ENCODE measurements at regions not wholly inside any gene's neighbourhood (a gene's known extent, or its start where the extent isn't known, plus 50 kb on each side); places are given as distances from the start of the nearest gene placed in this dataset.
"Not testable (repeated sequence)": the region's sequence is repeated elsewhere in the genome, so short reads cannot be mapped to it uniquely, and the experiment has no call there.

- DNase-seq (ENCODE audit: low read depth in 4 of 4, low spot score in 2 of 4), result no peak
Measured at GRCh38 chr2:234375176-234375880, 121.6 kb downstream of the ARL4C start.

GRCh38 chr2:234374736-234375135, 122.1 kb downstream of the ARL4C start:
- no peak for DNase-seq (ENCODE audit: low read depth in 4 of 4, low spot score in 2 of 4)

GRCh38 chr2:234374150-234374508, 122.8 kb downstream of the ARL4C start:
- DNase-seq (ENCODE audit: low read depth in 4 of 4, low spot score in 2 of 4), result no peak

DNA sequence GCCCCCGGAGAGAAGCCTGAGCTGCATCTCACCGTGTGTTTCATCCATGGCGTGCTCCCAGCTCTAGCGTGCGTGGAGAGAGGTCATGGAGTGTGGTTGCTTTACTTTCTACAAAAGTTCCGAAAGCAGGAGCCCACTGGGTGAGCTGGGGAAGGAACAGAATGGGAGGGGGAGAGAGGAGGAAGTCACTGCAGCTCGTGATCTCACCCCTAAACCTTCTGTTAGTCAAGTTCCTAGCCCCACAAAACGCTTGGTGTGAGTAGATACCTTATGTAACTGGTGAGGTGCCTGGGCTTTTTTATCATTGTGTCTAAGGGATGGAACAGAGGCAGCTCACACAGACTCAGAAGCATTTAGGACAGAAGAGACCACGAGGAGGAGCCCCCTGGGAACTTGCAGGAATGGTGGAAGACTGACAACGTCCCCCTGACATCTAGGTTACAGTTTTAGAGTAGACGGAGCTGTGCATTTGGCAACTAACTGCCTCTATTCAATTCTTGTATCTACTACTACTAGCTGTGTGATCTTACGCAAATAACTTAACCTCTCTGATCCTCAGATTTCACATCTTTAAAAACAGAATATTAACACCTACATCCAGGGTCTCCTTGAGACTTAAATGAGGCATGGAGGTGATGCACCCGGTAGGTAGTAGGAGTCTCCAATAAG, 123.3 kb downstream of the ARL4C start:
- no peak for DNase-seq (ENCODE audit: low read depth in 4 of 4, low spot score in 2 of 4)

- no peak for DNase-seq (ENCODE audit: low read depth in 4 of 4, low spot score in 2 of 4)
Measured at GRCh38 chr2:234373060-234373459, 123.8 kb downstream of the ARL4C start.

DNA sequence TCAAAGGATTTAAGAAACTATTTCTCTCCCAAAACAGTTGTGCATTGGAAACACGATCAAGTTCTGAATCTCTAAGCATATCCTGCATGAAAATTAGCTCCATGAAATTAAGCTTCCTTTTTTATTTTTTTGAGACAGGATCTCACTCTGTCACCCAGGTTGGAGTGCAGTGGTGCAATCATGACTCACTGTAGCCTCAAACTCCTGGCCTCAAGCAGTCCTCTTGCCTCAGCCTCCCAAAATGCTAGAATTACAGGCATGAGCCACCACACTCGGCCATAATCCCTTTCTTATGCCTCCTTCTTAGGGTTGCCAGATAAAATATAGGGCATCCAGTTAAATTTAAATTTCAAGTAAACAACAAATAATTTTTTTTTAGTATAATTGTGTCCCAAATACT, 124.4 kb downstream of the ARL4C start:
- DNase-seq (ENCODE audit: low read depth in 4 of 4, low spot score in 2 of 4), result no peak

GRCh38 chr2:234368861-234369261, 128.0 kb downstream of the ARL4C start:
- no peak for DNase-seq (ENCODE audit: low read depth in 4 of 4, low spot score in 2 of 4)

GRCh38 chr2:234366891-234367290, 130.0 kb downstream of the ARL4C start:
- DNase-seq (ENCODE audit: low read depth in 4 of 4, low spot score in 2 of 4), result no peak

- no peak for DNase-seq (ENCODE audit: low read depth in 4 of 4, low spot score in 2 of 4)
Measured at GRCh38 chr2:234364661-234365060, 132.2 kb downstream of the ARL4C start.

GRCh38 chr2:234363647-234364294, 133.1 kb downstream of the ARL4C start:
- DNase-seq (ENCODE audit: low read depth in 4 of 4, low spot score in 2 of 4), result no peak

DNA sequence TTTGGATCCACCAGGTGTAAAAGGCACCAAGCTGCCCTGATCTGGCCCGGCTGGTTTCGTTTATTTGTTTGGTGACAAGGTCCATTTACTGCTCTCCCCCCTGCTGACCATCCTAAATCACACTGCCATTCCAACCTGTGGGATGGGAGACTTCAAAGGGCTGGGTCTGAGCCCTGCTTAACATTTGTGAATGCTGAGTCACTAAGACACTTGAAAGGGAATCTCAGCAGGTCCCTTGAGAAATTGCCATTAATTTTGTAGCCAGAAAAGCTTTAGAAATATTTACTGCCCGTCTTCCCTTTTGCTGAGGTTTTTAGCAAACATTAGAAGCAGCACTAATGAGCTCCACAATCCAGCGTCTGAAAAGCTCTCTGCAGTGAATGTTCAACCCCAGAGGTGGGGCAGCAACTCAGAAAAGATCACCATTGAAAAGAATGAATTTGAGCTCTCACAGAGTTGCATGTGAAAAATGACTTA, 133.8 kb downstream of the ARL4C start:
- DNase-seq (ENCODE audit: low read depth in 4 of 4, low spot score in 2 of 4), result peak in 3 of 4 donors; percentile 46 to 73 (median 56)

DNA sequence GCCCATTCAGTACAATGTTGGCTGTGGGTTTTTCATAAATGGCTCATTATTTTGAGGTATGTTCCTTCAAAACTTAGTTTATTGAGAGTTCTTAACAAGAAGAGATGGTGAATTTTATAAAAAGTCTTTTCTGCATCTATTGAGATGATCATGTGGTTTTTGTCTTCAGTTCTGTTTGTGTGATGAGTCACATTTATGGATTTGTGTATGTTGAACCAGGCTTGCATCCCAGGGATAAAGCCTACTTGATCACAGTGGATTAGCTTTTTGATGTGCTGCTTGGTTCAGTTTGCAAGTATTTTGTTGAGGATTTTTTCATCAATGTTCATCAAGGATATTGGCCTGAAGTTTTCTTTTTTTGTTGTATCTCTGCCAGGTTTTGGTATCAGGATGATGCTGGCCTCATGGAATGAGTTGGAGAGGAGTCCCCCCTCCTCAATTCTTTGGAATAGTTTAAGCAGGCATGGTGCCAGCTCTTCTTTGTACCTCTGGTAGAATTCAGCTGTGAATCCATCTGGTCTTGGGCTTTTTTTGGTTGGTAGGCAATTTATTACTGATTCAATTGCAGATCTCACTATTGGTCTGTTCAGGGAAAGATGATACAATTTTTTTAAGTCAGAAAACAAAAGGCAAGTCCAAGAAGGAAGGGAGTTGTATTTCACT, 136.4 kb downstream of the ARL4C start:
- DNase-seq (ENCODE audit: low read depth in 4 of 4, low spot score in 2 of 4), result not testable (repeated sequence)

- no peak for DNase-seq (ENCODE audit: low read depth in 4 of 4, low spot score in 2 of 4)
Measured at GRCh38 chr2:234357666-234358065, 139.2 kb downstream of the ARL4C start.

GRCh38 chr2:234355808-234356365, 141.0 kb downstream of the ARL4C start:
- DNase-seq (ENCODE audit: low read depth in 4 of 4, low spot score in 2 of 4), result no peak

GRCh38 chr2:234355021-234355720, 141.7 kb downstream of the ARL4C start:
- DNase-seq (ENCODE audit: low read depth in 4 of 4, low spot score in 2 of 4), result no peak

DNA sequence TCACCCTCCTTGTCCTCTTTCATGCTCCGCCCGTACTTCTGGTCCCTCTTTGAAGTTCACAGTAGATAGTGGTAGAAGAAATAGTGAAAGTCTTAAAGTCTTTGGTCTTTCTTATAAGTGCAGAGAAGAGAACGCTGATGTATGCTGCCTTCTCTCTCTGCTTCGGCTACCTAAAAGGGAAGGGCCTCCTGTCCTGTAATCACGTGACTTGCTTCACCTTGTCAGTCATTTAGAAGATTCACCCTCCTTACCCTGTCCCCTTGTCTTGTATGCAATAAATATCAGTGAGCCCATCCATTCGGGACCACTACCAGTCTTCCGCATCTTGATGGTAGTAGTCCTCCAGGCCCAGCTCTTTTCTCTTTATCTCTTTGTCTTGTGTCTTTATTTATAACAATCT, 144.6 kb downstream of the ARL4C start:
- no peak for DNase-seq (ENCODE audit: low read depth in 4 of 4, low spot score in 2 of 4)

GRCh38 chr2:234351866-234352265, 145.0 kb downstream of the ARL4C start:
- not testable (repeated sequence) for DNase-seq (ENCODE audit: low read depth in 4 of 4, low spot score in 2 of 4)

GRCh38 chr2:234348081-234348480, 148.8 kb downstream of the ARL4C start:
- no peak for DNase-seq (ENCODE audit: low read depth in 4 of 4, low spot score in 2 of 4)

GRCh38 chr2:234345921-234346320, 151.0 kb downstream of the ARL4C start:
- DNase-seq (ENCODE audit: low read depth in 4 of 4, low spot score in 2 of 4), result no peak

DNA sequence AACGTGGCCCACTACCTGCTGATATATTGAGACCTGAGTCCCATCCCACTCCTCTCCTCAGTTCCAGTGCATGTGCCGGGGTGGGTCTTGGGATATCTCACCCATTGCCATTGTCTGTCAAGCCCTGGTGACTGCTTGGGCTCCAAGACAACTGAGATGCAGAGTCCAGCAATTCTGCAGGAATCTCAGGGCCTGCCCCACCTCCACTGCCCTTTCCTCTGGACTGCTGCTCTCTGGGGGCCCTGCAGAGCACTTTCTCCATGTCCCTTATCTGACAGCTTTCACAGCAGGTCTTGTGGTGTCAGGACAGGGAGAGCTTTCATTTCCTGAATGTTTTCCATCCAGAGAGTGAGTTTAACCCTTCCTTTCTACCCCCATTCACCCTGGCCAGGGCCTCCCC, 152.9 kb downstream of the ARL4C start:
- DNase-seq (ENCODE audit: low read depth in 4 of 4, low spot score in 2 of 4), result no peak
